SIG-M5 treated with dmso at 0.1 percent for 504 hours (cell line): ENCODE measurements at regions not wholly inside any gene's neighbourhood (a gene's known extent, or its start where the extent isn't known, plus 50 kb on each side); places are given as distances from the start of the nearest gene placed in this dataset.
A peak's percentile ranks its signal among the peaks of the same experiment; 100 is the strongest.
"Not testable (repeated sequence)": the region's sequence is repeated elsewhere in the genome, so short reads cannot be mapped to it uniquely, and the experiment has no call there.

Experiments
- DNase-seq: peaks from one replicate; lab custom pipeline; 2025; ENCODE audit not compliant: unreplicated experiment; lab: John Stamatoyannopoulos, UW

GRCh38 chr7:114084472-114085312 lies 165.9 kb upstream of the PPP1R3A start:
- no peak for DNase-seq

- DNase-seq, result no peak
Observed at GRCh38 chr7:114084002-114084471, 165.2 kb upstream of the PPP1R3A start.

GRCh38 chr7:114083166-114084001 lies 164.6 kb upstream of the PPP1R3A start:
- DNase-seq, result no peak

GRCh38 chr7:114082642-114083165 lies 163.9 kb upstream of the PPP1R3A start:
- DNase-seq, result peak; percentile 31

- peak; percentile 72 for DNase-seq
Observed at GRCh38 chr7:114081606-114082425, 163.0 kb upstream of the PPP1R3A start.

GRCh38 chr7:114077158-114077524 lies 158.3 kb upstream of the PPP1R3A start:
- DNase-seq, result not testable (repeated sequence)

GRCh38 chr7:114076392-114077157 lies 157.8 kb upstream of the PPP1R3A start:
- DNase-seq, result not testable (repeated sequence)

- no peak for DNase-seq
Observed at GRCh38 chr7:114073701-114074100, 154.9 kb upstream of the PPP1R3A start.

GRCh38 chr7:114070246-114070645 lies 151.4 kb upstream of the PPP1R3A start:
- peak; percentile 11 for DNase-seq

- no peak for DNase-seq
Observed at GRCh38 chr7:114062810-114063209, 144.0 kb upstream of the PPP1R3A start.

- peak; percentile 95 for DNase-seq
Observed at GRCh38 chr7:114051871-114052331, 133.1 kb upstream of the PPP1R3A start.

GRCh38 chr7:114050571-114050970 lies 131.8 kb upstream of the PPP1R3A start:
- no peak for DNase-seq

- no peak for DNase-seq
Observed at GRCh38 chr7:114048386-114049235, 129.8 kb upstream of the PPP1R3A start.

GRCh38 chr7:114047889-114048288 lies 129.1 kb upstream of the PPP1R3A start:
- peak; percentile 66 for DNase-seq

- DNase-seq, result no peak
Observed at GRCh38 chr7:114033475-114033874, 114.7 kb upstream of the PPP1R3A start.

- DNase-seq, result peak; percentile 68
Observed at GRCh38 chr7:114026486-114027089, 107.8 kb upstream of the PPP1R3A start.

GRCh38 chr7:114021135-114021534 lies 102.3 kb upstream of the PPP1R3A start:
- DNase-seq, result no peak

GRCh38 chr7:114008696-114009095 lies 89.9 kb upstream of the PPP1R3A start:
- DNase-seq, result no peak

GRCh38 chr7:114007386-114007785 lies 88.6 kb upstream of the PPP1R3A start:
- DNase-seq, result no peak
